HG02870 (cell line): ENCODE measurements at regions not wholly inside any gene's neighbourhood (a gene's known extent, or its start where the extent isn't known, plus 50 kb on each side); places are given as distances from the start of the nearest gene placed in this dataset.

Experiments
- ATAC-seq: cut with Tn5 transposase; IDR thresholded peaks from one replicate; pipeline ENCODE4 v1.9.1; 2021; ENCODE audit warnings: mild to moderate bottlenecking, moderate library complexity; ENCODE audit not compliant: unreplicated experiment

DNA sequence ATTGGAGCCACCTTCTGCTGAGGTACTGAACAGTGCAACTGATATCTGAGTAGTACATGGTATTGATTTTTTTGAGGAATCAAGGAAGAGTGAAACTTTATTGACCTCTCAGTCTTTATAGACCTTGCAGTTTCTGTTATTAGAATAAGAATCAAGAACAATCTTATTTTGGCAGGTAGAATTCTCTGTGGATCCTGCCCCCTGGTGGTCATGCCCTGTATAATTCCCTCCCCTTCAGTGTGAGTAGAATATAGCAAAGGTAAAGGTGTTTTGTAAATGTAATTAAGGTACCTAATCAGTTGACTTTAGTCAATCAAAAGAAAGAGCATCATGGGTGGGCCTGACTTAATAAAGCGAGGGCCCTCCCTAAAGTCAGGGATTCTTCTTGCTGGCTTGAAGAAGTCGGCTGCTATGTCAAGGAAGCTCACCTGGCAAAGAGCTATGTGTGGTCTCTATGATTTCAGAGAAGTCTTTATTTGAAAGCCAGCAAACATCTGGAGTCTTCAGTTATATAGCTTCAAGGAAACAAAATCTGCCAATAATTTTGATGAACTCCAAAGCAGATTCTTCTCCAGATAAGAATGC, 142.8 kb downstream of the LSM5 start:
- no peak for ATAC-seq

GRCh38 chr7:32346253-32346652, 143.9 kb downstream of the LSM5 start:
- ATAC-seq = no peak

GRCh38 chr7:32336726-32337125, 153.5 kb downstream of the LSM5 start:
- no peak for ATAC-seq

GRCh38 chr7:32335107-32335506, 155.1 kb downstream of the LSM5 start:
- ATAC-seq = no peak

DNA sequence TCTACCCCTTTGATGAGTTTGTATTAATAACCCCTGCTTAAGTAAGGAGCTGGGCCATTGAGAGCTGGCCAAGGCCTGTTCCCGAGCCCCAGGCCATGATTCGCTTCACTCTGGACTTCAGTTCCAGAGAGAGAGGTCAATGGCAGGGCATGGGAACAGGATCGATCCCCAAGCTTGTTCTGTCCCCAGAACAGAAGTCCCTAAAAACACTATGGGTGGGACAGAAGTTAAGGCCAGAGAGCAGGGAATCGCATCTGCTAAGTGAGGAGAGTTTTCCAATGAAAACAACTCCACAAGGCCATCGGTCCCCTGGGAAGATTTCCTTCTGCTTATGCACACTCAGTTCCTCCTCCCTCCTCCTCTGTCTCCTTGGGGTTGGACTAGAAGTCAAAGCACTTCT, 159.6 kb downstream of the LSM5 start:
- ATAC-seq = no peak

DNA sequence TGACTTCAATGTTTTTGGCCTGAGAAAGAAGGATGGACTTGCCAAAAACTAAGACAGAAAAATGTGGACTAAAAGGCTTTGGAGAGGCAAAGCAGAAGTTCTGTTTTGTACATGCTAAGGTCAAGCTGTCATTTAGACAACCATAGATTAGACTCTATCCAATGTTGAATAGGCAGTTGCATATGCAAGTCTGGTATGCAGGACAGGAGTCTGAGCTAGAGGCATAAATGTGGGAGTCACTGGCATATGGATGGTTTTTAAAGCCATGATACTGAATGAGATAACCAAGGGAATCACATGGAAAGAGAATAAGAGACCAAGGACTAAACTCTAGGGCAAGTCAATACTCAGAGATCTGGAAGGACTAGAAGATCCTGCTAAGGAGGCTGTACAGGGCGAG, 164.1 kb downstream of the LSM5 start:
- ATAC-seq = no peak

DNA sequence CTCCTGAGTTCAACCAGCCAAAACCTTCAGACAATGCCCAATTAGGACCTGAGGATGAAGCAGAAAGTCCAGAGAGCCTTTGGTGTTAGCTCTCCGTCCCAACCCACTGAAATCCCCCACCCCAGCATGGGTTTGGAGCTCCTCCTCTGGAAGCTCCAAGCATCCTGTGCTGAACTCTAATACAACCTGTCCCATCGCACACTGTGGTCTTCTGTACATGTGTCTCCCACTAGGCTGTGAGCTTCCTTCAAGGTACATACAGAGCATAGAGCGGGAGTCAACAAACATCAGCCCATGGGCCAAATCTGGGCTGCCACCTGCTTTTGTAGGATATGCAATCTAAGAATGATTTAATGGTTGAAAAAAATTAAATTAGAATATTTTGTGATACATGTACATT, 166.5 kb downstream of the LSM5 start:
- ATAC-seq = no peak

- no peak for ATAC-seq
Observed at GRCh38 chr7:32319012-32319382, 171.2 kb downstream of the LSM5 start.

DNA sequence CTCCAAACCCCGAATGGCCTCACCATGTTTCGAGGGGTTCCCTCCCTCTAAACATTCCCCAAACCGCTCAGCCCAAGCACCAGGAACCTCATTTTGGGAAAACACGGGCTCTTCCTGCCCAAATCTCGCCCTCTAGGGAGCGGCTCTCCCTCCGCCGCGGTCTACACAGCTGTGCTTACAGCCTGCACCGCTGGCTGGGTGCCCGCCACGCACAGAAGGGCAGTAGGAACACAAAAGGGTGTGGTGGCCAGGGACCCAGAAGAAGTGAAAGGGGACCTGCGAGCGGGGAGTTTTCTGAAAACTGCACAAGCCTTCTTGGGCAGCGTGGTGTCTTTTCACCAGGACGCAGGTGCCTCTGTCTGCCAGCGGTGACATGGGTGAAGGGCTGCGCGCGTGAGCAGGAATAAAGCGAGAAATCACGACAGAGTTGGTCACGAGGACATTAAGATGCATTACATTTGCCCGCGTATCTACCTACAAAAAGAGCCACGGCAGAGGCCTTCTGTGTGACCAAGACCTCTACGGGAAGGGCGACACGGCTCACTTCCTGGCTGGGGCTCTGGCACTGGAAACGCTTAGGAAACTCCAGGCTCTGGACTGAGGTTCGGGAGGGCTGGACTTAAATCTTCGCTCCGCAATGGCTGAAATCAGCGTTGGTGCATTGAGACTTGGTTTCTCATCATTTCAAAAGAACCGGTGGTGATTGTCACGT, 171.7 kb downstream of the LSM5 start:
- no peak for ATAC-seq

- no peak for ATAC-seq
Observed at GRCh38 chr7:32316839-32317238, 173.3 kb downstream of the LSM5 start.

GRCh38 chr7:32314761-32315160, 175.4 kb downstream of the LSM5 start:
- no peak for ATAC-seq

- no peak for ATAC-seq
Observed at GRCh38 chr7:32301427-32301826, 188.8 kb downstream of the LSM5 start.

DNA sequence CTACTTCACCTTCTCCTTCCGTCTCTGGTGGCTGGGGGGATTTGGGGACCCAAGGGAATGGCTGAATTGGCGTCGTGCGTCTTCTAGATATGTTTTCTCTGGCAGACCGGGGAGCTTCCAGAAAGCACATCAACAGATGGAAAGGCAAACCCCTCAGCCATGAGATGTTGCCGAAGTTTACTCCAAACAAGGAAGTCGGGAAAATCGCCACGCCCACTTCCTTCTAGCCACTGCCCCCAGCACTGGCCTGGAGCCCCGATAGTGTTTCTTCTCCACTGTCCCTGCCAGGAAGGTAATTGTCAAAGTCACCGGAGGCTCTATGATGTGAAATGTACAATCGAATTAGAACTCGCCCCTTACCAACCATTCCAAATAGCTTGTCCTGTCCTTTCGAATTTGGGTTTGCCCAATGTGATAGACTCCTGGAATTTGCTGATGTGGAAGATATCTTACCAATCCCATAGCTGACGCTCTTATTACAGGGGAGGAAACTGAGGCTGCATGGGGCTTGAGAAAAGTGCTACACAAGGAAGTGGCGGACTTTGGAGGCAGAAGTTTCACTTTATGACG, 191.0 kb downstream of the LSM5 start:
- ATAC-seq = no peak

DNA sequence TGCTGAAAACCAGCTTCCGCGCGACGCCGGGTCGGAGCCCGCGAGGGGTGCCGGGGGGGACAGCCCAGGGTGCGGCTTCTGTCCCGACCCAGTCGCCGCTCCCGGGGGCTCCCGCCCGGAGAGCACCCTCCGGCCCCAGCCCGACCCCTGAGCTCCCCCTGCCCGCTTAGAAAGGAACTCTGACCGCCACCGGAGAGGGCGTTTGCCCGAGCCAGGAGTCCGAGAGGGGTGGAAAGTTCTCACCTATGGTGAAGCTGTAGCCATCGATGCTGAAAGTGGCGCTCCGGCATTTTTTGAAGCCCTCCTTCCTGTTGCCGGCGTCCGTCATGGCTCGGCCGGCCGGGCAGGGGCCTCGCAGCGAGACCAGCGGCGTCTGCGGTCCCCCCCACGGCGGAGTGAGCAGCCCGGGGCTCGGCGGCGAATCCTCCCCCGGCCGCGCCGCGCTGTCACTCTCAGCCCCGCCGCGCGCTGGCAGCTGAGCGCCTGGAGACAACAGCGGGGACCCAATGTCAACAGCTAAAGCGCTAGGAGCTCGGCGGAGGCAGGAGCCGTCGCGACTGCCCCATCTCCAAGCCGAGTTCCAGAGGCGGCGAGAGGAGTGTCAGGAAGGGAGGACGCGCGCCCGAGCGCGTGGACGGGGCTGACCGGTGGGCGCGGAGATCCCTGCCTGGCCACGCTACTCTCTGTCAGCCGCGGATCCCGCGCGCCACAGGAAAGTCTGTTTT, 191.6 kb downstream of the LSM5 start:
- ATAC-seq = no peak

DNA sequence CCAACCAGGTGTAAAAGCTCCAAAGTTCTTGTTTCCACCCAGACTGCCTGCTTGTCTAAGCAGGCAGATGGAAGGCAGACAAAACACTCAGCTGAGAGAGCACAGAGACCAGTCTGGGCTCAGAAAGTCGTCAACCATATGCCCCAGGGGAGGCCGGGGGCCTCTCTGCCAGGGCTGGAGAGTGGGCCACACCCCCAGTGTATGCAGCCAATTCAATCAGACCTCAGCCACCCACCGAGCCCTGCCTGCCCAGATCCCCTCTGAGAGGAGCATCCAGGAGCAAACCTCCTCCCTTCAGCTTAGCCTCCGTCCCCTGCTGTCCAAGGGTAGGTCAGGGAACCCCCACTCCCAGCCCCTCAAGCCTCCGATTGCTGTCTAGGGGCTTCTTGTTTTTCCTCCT, 196.3 kb downstream of the LSM5 start:
- no peak for ATAC-seq

DNA sequence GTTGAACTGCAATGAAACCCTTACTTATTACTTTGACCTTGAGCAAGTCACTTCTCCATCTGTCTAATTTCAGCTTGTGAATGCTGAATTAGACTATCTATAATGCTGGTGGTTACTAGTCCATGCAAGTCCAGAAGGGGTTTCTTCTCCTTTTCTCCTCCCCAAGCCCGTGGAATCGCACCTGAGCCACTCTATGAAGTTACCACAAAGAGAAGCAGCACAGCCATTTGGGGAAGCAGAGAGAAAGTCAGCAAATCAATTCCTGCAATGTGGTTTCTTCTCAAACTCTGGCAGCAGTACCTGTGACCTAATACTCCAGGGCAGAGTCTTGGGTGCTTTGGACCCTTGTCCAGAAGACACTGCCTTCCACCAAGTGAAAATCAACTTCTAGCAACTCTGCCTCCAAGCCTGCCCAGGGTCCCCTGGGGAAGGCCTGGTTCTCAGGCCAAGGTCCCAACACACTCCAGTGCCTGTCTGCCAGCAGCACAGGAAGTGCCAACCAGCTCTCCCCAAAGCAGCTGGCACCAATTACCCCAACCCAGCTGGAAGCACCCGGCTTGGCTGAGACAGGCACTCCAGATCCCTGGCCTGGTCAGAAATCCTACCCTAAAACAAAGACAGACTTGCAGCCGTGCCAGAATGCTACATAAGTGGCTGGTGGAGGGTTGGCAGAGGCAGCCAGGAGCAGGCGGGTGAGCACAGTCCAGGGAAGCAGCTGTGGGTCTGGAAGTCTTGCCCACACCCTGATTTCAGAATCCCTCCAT, 200.3 kb downstream of the LSM5 start:
- ATAC-seq = no peak

- ATAC-seq = no peak
Observed at GRCh38 chr7:32285698-32286097, 204.5 kb downstream of the LSM5 start.

DNA sequence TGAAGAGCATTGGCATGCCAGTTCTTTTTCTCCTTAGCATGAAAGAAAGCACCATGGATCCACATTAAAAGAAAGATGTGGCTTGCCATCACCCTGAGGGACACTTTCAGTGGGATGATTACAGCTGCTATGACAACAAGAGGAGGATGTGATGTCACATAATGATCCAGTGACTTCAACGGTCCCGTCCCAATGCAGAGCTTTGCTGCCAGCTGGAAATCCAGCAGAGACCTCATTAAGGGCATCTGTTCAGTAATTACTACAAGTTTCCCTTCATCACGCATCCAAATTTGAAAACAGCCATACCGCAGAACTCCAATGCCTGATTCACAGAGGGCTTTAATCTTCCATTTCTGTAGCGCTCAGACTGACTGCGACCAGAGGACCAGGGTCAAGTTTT, 206.6 kb downstream of the LSM5 start:
- ATAC-seq = no peak

DNA sequence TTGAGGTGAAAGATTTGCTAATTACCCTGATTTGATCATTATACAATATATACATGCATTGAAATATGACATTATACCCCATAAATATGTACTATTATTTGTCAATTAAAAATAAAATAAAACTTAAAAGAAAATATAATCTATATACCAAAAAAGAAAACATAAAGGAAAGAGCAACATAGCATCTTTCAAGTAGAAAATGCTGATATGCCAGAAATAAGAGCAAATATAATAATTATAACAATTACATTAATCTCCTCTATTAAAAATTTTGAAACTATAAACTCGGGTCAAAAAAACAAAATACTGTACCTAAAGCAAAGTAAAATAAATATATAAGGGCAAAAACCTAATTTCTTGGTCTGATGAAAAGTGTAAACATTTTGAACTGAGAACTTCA, 209.3 kb upstream of the PDE1C start:
- ATAC-seq = no peak

- no peak for ATAC-seq
Observed at GRCh38 chr7:32275216-32276009, 205.2 kb upstream of the PDE1C start.
